ENCODE measurements at regions not wholly inside any gene's neighbourhood (a gene's known extent, or its start where the extent isn't known, plus 50 kb on each side); places are given as distances from the start of the nearest gene placed in this dataset.

GRCh38 chr1:170354690-170355089 is 177.3 kb upstream of the GORAB start:
- no peaks in the 10 kb centered on the region for H3K4me1 Mint-ChIP-seq (ENCODE audit: low read depth in 2 of 2)
- no peak overlapping the region for H3K4me3 Mint-ChIP-seq
- no peaks in the 10 kb centered on the region for H3K36me3 Mint-ChIP-seq (ENCODE audit: insufficient read depth)
- H3K27ac Mint-ChIP-seq = no peak overlapping the region
- H3K27me3 Mint-ChIP-seq = peaks cover 9 to 11% of the 10 kb centered on the region in 2 donors
- peaks cover 0 to 3% of the 10 kb centered on the region in 2 donors for H3K9me3 Mint-ChIP-seq
- DNase-seq (no peak), ATAC-seq (replicated peaks) (no peak)

GRCh38 chr1:170355267-170355801 is 176.6 kb upstream of the GORAB start:
- Mint-ChIP-seq H3K36me3 (ENCODE audit: insufficient read depth) (no peaks in the 10 kb centered on the region), H3K4me3 (no peak overlapping the region), H3K9me3 (peaks cover 0 to 3% of the 10 kb centered on the region in 2 donors), H3K4me1 (ENCODE audit: low read depth in 2 of 2) (no peaks in the 10 kb centered on the region), H3K27me3 (peaks cover 9 to 11% of the 10 kb centered on the region in 2 donors), H3K27ac (no peak overlapping the region)
- no peak for ATAC-seq (replicated peaks)
- no peak for DNase-seq

- DNase-seq (no peak), ATAC-seq (replicated peaks) (no peak)
- Mint-ChIP-seq H3K27ac (no peak overlapping the region), H3K4me3 (no peak overlapping the region), H3K27me3 (peaks cover 6 to 9% of the 10 kb centered on the region in 2 donors), H3K4me1 (ENCODE audit: low read depth in 2 of 2) (no peaks in the 10 kb centered on the region), H3K9me3 (peaks cover 0 to 3% of the 10 kb centered on the region in 2 donors), H3K36me3 (ENCODE audit: insufficient read depth) (no peaks in the 10 kb centered on the region)
These were observed 175.4 kb upstream of the GORAB start for GRCh38 chr1:170356585-170356984.

- Mint-ChIP-seq H3K9me3 (peaks cover 0 to 3% of the 10 kb centered on the region in 2 donors), H3K27me3 (peaks cover 6 to 9% of the 10 kb centered on the region in 2 donors), H3K4me1 (ENCODE audit: low read depth in 2 of 2) (no peaks in the 10 kb centered on the region), H3K36me3 (ENCODE audit: insufficient read depth) (no peaks in the 10 kb centered on the region), H3K27ac (no peak overlapping the region), H3K4me3 (no peak overlapping the region)
- DNase-seq (no peak), ATAC-seq (replicated peaks) (no peak)
These were observed 174.2 kb upstream of the GORAB start for GRCh38 chr1:170357750-170358149.

GRCh38 chr1:170360601-170361000 is 171.4 kb upstream of the GORAB start:
- Mint-ChIP-seq H3K9me3 (peaks cover 0 to 3% of the 10 kb centered on the region in 2 donors), H3K27ac (no peak overlapping the region), H3K4me1 (ENCODE audit: low read depth in 2 of 2) (no peaks in the 10 kb centered on the region), H3K27me3 (no peaks in the 10 kb centered on the region), H3K4me3 (no peak overlapping the region), H3K36me3 (ENCODE audit: insufficient read depth) (no peaks in the 10 kb centered on the region)
- DNase-seq = no peak
- no peak for ATAC-seq (replicated peaks)

- no peak for DNase-seq
These were observed 166.6 kb upstream of the GORAB start for GRCh38 chr1:170365331-170365730.

GRCh38 chr1:170366980-170367379 is 165.0 kb upstream of the GORAB start:
- H3K27ac Mint-ChIP-seq = no peak overlapping the region
- H3K27me3 Mint-ChIP-seq = peaks cover 11 to 28% of the 10 kb centered on the region in 2 donors
- H3K4me3 Mint-ChIP-seq = no peak overlapping the region
- no peaks in the 10 kb centered on the region for H3K4me1 Mint-ChIP-seq (ENCODE audit: low read depth in 2 of 2)
- DNase-seq (no peak), ATAC-seq (replicated peaks) (no peak)
- no peaks in the 10 kb centered on the region for H3K36me3 Mint-ChIP-seq (ENCODE audit: insufficient read depth)
- peaks cover 5 to 9% of the 10 kb centered on the region in 2 donors for H3K9me3 Mint-ChIP-seq

More at GRCh38 chr1:170365331-170365730, 166.6 kb upstream of the GORAB start:
- Mint-ChIP-seq H3K36me3 (ENCODE audit: insufficient read depth) (no peaks in the 10 kb centered on the region), H3K27ac (no peak overlapping the region), H3K4me3 (no peak overlapping the region), H3K4me1 (ENCODE audit: low read depth in 2 of 2) (no peaks in the 10 kb centered on the region), H3K27me3 (peaks cover 11 to 28% of the 10 kb centered on the region in 2 donors), H3K9me3 (peaks cover 5 to 9% of the 10 kb centered on the region in 2 donors)
- no peak for ATAC-seq (replicated peaks)

- Mint-ChIP-seq H3K27me3 (peaks cover 11 to 28% of the 10 kb centered on the region in 2 donors), H3K27ac (no peak overlapping the region), H3K4me3 (no peak overlapping the region), H3K9me3 (peaks cover 5 to 9% of the 10 kb centered on the region in 2 donors), H3K36me3 (ENCODE audit: insufficient read depth) (no peaks in the 10 kb centered on the region), H3K4me1 (ENCODE audit: low read depth in 2 of 2) (no peaks in the 10 kb centered on the region)
- DNase-seq (no peak), ATAC-seq (replicated peaks) (no peak)
These were observed 164.4 kb upstream of the GORAB start for GRCh38 chr1:170367615-170368014.

GRCh38 chr1:170369000-170369399 is 163.0 kb upstream of the GORAB start:
- Mint-ChIP-seq H3K27ac (no peak overlapping the region), H3K9me3 (peaks cover 5 to 9% of the 10 kb centered on the region in 2 donors), H3K4me1 (ENCODE audit: low read depth in 2 of 2) (no peaks in the 10 kb centered on the region), H3K4me3 (no peak overlapping the region), H3K27me3 (peaks cover 11 to 28% of the 10 kb centered on the region in 2 donors), H3K36me3 (ENCODE audit: insufficient read depth) (no peaks in the 10 kb centered on the region)
- no peak for ATAC-seq (replicated peaks)
- no peak for DNase-seq

- ATAC-seq (replicated peaks) (no peak), DNase-seq (no peak)
- Mint-ChIP-seq H3K36me3 (ENCODE audit: insufficient read depth) (no peaks in the 10 kb centered on the region), H3K27ac (no peak overlapping the region), H3K4me1 (ENCODE audit: low read depth in 2 of 2) (no peaks in the 10 kb centered on the region), H3K27me3 (peaks cover 11 to 31% of the 10 kb centered on the region in 2 donors), H3K9me3 (peaks cover 5 to 9% of the 10 kb centered on the region in 2 donors), H3K4me3 (no peak overlapping the region)
These were observed 162.5 kb upstream of the GORAB start for GRCh38 chr1:170369417-170369816.

- no peak for DNase-seq
- H3K4me1 Mint-ChIP-seq (ENCODE audit: low read depth in 2 of 2) = no peaks in the 10 kb centered on the region
- H3K9me3 Mint-ChIP-seq = peaks cover 5 to 9% of the 10 kb centered on the region in 2 donors
- ATAC-seq (replicated peaks) = no peak
- H3K4me3 Mint-ChIP-seq = no peak overlapping the region
- no peaks in the 10 kb centered on the region for H3K36me3 Mint-ChIP-seq (ENCODE audit: insufficient read depth)
- H3K27me3 Mint-ChIP-seq = peaks cover 11 to 34% of the 10 kb centered on the region in 2 donors
- no peak overlapping the region for H3K27ac Mint-ChIP-seq
These were observed 161.9 kb upstream of the GORAB start for GRCh38 chr1:170370087-170370486.

- Mint-ChIP-seq H3K27me3 (peaks cover 0 to 6% of the 10 kb centered on the region in 2 donors), H3K27ac (no peak overlapping the region), H3K9me3 (no peaks in the 10 kb centered on the region), H3K4me1 (ENCODE audit: low read depth in 2 of 2) (no peaks in the 10 kb centered on the region), H3K36me3 (ENCODE audit: insufficient read depth) (no peaks in the 10 kb centered on the region), H3K4me3 (no peak overlapping the region)
- DNase-seq (no peak), ATAC-seq (replicated peaks) (no peak)
These were observed 156.8 kb upstream of the GORAB start for GRCh38 chr1:170375082-170375723.

GRCh38 chr1:170376801-170377385 is 155.1 kb upstream of the GORAB start:
- no peaks in the 10 kb centered on the region for H3K4me1 Mint-ChIP-seq (ENCODE audit: low read depth in 2 of 2)
- H3K27me3 Mint-ChIP-seq = peaks cover 0 to 6% of the 10 kb centered on the region in 2 donors
- no peak overlapping the region for H3K27ac Mint-ChIP-seq
- DNase-seq (no peak), ATAC-seq (replicated peaks) (no peak)
- H3K4me3 Mint-ChIP-seq = no peak overlapping the region
- H3K9me3 Mint-ChIP-seq = no peaks in the 10 kb centered on the region
- no peaks in the 10 kb centered on the region for H3K36me3 Mint-ChIP-seq (ENCODE audit: insufficient read depth)

GRCh38 chr1:170377440-170377839 is 154.5 kb upstream of the GORAB start:
- no peak overlapping the region for H3K27ac Mint-ChIP-seq
- H3K4me1 Mint-ChIP-seq (ENCODE audit: low read depth in 2 of 2) = no peaks in the 10 kb centered on the region
- ATAC-seq (replicated peaks) (no peak), DNase-seq (no peak)
- H3K4me3 Mint-ChIP-seq = no peak overlapping the region
- H3K27me3 Mint-ChIP-seq = peaks cover 0 to 6% of the 10 kb centered on the region in 2 donors
- no peaks in the 10 kb centered on the region for H3K9me3 Mint-ChIP-seq
- no peaks in the 10 kb centered on the region for H3K36me3 Mint-ChIP-seq (ENCODE audit: insufficient read depth)
